GM18498 (cell line): ENCODE measurements at regions not wholly inside any gene's neighbourhood (a gene's known extent, or its start where the extent isn't known, plus 50 kb on each side); places are given as distances from the start of the nearest gene placed in this dataset.

Experiments used
- ATAC-seq: cut with Tn5 transposase; IDR thresholded peaks from one replicate; pipeline ENCODE4 v1.9.1; 2021; ENCODE audit warnings: mild to moderate bottlenecking, moderate library complexity; ENCODE audit not compliant: unreplicated experiment

DNA sequence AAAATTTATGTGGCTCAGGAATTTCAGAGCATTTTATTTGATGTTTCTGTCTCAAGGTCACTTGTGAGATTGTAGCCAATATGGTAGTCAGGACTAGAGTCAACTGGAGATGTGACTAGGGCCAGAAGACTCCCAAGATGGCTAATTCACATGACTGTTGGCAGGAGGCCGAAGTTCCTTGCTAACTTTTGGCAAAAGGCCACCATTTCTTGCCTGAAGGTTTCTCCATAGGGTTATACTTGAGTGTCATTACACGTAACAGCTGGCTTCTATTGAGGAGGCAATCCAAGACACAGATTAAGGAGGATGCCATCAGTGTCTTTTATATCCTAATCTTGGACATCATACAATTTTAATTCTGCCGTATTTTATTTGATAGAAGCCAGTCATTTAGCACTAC, 162.3 kb upstream of the MAOA start:
- no peak for ATAC-seq

DNA sequence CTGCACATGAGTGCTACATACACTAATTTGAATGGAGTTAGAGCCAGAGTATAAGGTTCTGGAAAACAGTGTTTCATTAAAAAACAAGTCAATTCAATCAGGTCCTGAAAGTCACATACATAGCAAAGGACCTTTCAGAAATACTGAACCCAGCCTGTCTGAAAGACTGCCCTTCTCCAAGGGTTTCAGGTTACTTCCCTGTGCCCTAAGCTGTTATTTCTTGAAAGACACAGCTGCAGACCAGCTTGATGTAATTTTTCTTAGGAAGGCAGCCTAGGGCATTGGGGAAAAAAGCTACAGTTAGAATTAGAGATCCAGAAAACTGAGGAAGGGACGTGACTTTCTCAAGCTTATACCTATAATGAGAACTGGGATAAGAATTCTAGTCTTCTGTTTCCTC, 155.9 kb upstream of the MAOA start:
- no peak for ATAC-seq

DNA sequence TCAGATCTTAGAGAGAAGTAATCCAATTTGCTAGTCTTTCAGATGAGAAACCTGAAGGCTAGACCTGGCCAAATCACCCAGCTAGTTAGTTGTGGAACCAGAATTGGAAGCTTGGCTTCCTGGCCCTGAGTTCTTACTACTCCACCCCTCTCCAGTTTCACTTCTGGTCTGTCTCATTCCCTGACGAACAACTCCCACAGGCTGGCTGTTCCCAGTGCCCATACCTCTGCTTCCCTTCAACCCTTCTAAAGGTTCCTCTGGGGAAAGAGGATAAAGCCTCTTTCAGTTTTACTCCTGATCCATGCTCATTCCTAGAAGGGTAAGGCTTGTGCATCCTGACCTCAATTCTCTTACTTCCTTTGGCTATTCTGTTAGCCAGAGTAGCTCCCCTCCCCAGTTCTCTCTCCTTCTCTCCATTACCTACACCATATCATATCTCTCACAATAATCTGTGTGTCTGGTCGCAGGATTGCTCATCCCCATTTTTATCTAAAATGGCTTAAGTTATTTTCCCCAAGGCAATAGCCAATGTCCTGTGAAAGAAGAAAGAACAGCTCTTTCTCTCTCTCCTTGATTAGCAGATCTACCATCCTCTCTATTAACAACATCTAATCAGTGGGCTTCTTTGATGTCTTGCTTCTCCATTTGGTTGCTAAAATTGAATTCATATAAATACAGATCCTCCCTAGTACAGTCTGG, 155.0 kb upstream of the MAOA start:
- ATAC-seq, result no peak

DNA sequence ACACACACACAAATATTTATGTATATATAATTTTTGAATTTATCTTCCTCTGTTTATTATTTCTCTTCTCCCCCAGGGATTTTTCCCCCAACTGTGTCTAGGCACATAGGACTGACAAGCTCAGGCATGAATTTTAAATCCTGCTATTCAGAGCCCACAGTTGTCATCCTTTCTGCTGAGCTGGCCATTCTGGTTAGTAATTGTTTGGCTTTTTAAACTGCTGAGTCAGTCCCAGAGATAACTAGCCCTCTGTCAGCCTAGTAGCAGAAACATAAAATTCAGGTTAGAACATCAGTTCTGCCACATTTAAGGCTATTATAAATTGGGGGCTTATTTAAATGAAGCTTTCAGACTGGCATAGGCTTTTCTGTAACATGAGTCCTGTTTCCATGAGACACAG, 151.7 kb upstream of the MAOA start:
- ATAC-seq, result no peak

DNA sequence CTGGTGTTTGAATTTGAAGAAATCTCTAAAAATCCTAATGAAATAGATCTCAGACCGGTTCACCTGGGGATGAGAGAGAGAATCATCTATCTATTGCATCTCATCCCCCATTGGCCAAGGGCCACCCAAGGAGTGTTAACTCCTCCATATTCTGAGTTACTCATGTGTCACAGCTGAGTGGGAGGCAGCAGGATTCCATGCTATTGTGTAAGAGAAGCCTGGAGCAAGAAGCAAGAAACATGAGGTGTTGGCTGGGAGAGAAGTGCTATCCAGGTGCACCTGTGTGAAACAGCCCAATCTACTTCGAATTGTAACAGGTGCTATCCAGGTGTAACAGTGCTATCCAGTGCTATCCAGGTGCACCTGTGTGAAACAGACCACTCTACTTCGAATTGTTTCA, 150.3 kb upstream of the MAOA start:
- ATAC-seq, result no peak

DNA sequence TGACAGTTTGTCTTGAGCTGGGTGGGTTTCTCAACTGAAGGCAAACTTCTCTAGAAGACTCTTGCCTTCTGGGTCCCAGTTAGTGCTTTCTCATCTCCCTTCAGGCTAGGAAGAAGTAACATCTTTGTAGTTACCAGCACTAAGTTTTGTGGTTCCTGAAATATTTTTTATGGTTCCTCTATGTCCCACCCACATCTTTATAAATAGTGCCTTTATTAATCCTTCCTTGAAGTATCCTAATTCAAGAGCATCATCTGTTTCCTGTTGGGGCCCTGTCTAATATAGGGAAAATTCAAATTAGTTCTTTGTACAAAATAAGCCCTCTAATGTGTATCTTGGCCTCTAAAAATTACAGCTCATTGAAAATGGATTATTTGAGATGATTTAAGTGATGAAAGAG, 147.4 kb upstream of the MAOA start:
- no peak for ATAC-seq

DNA sequence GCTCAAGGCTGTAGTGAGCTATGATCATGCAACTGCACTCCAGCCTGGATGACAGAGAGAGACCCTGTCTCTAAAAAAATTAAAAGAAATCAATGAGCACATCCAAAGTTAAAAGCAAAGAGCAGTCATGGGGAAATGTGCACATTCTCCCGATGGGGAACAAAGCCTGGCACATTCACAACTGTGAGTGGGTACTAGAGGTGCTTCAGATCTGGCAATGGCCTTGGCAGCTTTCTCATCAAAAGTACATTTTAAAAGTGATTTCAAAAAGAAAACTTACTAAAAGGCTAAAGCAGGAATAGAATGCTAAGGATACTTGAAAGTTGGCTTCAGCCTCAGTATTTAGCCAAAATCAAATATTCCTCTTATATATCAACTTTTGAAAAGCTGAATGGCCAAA, 145.9 kb upstream of the MAOA start:
- ATAC-seq, result no peak

DNA sequence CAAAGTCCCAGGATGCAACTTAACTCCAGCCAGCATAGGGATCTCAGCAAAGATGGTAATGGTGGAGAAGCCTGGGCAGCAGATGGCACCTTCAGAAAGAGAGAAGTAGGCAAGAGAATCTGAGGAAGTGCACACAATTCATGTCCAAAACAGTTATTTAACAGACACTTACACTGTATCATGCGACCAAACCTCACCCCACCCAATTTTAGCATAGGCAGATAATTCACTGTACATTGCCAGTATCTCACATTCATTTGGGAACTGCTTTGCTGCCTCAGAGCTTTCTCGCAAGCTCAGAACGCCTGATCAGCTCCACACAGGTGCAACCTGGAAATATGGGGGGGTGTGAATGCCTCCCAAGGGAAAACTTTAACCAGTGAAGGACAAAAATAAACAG, 143.0 kb upstream of the MAOA start:
- ATAC-seq, result no peak

DNA sequence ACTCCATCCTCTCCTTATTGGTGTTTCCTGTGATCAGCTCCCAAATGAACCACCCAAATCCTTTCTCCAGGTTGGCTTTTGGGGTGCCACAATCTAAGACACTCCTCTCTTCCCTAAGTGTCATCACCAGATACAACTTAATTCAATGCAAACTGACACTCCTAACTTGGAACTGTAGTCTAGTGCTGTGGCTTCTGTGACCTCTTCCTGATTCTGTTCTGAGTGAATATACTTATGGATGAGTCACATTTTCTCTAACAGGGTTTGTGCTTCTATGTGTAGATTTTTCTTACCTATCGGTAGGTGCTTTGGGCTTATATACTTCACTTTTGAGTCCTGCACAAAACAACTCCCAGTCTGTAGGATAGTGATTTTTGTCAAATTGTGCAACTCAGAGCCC, 141.3 kb upstream of the MAOA start:
- no peak for ATAC-seq

DNA sequence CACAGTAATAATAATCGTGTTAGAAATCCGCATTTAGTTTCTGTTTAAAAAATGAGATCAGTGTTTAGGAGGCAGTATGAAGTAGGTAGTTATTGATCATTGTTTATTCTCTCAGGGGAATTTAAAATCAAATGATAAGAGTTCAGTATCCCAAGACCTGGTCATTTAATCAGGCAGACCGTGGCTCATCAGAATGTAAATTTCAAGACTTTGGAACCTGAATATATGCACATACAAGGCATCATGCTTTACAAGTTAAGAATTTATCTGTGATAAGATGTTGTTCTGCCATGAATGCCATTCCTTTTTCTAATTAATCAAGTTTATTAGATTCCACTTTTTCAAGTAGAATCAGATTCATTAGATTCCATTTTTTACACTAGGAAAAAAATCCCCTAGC, 133.5 kb upstream of the MAOA start:
- no peak for ATAC-seq

DNA sequence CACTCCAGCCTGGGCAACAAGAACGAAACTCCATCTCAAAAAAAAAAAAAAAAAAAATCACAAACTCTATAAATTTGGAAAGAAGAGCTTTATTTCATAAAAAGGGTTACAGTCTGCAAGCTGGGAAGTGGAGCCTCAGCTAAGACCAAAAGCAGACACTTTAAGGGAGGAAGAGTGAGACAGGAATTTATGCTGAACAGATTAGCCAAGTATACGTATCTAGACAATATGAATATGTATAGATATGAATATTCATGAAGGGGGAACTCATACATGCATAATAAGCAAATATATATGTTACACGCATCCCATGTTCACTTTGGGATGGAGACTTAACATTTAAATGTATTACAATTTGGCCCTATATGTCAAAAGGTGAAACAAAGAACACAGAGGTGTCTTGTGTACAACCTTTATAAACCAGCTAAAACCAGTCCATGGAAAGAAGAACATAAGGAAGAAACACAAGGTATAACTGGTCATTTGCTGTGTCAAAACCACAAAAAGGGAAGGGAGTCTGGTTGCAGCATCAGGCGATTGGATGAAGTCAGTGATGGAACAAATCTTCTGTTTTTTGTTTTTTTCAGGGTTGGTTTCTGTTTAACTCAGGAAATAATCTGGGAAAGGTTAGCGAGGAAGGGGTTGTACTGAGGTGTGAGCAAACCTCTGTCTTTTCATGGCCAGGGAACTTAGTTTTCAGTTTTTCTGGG, 130.0 kb upstream of the MAOA start:
- no peak for ATAC-seq

DNA sequence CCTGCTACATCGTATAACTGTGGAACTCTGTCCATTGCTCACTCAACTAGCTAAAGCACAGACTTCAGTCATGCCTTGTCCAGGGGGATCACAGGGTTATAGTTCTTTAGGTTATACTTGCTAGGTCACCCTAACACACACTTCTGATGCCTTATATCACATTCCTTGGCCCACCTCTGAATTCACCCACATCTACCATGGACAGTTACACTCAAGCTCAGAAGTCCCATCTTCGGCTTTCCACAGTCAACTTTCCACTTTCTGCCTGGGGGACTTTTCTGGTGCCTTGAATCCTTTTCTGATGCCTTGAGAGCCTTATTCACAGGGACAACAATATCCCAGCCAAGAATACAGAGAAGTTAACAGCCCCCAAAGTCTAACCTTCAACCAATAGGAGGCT, 129.2 kb upstream of the MAOA start:
- ATAC-seq, result no peak

DNA sequence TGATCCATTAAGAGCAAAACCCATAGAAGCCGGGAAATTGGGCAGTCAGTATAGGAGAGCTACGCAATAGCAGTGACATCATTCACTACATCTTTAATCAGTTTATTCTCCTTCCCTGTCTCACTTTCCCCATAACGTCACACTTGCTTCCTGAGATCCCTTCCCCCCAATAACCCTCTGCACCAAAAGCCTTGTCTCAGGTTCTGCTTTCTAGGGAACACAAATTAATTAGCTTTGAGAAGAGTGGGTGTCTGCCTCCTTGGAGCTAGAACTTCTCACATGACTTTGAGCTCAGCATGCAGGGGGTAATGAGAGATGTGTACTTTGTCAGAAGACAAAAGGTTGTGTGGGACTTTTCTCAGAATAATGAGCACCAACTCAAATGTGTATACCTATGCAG, 128.3 kb upstream of the MAOA start:
- ATAC-seq, result no peak

DNA sequence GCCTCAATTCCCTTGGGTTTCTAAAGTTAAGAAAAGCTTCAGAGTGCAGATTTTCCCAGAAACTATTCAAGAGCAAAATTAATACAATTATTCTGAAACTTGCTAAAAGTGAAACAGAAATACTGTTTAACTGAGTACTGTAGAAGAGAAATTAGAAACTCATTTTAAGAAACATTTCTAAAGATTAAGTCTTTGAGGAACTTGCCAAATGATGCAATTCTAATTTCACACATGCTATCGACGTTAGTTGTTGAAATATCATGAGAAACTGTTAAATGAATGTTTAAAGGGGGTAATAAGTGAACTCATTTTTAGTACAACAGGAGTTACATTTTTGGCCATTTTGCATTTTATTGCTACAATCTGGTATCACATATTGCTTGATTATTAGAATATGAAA, 125.3 kb upstream of the MAOA start:
- no peak for ATAC-seq

DNA sequence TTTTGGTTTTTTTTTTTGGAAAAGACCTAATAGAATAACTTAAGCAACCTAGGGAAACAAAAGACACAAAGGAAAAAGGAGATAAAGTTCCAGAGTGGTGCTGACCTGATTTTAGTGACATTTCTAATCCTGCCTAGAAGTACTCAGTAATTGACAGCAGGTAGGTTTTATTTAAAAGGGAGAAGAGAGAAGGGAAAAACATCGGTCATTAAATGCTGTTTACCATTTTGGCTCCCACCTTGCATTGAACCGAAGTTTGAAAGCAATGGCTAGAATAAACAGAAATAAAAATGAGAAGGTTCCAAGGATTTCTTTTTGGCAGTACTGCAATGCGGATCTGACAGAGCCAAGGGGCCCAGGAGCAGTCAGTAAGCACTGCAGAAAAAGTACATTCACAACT, 115.8 kb upstream of the MAOA start:
- no peak for ATAC-seq

DNA sequence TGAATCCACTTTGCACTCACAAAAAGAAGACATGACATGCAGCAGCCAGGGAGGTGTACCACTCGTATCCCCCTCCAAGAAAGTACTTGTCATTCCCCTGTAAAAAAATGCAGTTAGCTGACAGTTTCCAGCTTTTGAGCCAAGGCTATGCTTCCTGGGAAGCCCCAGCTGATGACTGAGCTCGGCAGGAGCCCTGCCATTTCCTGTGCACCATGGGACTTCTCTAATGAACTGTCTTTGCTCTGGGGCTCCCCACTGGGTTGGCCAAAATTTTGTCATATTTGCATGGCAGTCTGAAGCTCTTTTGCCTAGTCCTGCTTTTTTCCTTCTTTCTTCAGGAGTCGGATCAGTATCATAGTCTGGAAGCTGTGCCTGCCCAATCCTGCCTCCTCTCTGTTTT, 104.5 kb upstream of the MAOA start:
- no peak for ATAC-seq

DNA sequence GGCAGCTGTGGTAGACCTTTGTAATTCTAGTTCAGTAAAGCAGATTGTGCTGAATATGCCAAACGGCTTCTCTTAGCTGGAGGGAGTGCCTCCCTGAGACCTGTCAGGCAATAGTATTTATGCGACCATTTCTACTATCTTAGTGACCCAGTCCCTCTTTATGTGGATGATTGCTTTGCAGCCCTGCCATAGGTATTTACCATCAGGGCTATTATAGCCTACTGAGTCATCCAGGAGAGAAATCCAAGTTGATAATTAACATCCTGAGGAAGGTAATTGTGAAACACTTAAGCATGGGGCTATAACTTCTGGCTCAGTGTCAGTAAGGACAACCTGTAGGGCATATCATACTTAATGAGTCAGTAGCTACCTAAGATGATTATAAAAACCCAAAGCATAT, 103.9 kb upstream of the MAOA start:
- ATAC-seq, result no peak

DNA sequence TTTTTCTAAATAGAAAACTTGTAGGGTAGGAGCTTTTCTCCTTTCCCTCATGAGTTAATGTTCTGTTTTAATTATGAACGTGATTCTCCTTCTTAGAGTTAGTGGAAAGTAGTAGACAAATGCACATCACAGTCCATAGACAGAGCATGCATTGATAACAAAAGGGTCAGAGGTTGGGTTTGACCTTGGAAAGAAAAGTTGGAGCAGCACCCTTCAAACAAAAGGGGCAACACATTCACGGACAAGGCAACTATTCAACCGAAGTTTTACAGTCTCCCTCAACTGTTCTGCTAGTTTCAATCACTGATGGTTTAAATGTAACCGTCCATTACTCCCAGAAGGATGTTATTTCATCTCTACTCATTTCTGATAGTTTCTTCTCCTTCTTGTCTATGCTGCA, 103.4 kb upstream of the MAOA start:
- no peak for ATAC-seq

DNA sequence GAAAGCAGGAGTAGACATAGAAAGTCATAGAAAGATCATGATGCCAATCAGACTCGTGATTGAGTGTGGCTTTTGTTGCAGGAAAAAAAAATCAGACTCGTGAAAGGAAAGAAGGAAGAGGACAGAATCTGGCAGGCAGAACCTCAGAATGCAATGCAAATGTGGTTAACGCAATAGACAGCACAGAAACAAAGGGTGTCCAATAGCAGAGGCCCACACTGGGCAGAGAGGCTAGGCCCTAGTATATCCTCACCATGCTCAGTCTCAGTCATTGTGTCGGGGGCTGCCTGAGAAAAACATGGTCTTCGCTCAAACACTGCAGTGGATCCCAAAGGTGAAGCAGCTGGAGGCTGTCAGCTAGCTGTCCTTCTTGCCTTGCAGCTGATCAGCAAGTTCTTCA, 102.8 kb upstream of the MAOA start:
- ATAC-seq, result no peak

DNA sequence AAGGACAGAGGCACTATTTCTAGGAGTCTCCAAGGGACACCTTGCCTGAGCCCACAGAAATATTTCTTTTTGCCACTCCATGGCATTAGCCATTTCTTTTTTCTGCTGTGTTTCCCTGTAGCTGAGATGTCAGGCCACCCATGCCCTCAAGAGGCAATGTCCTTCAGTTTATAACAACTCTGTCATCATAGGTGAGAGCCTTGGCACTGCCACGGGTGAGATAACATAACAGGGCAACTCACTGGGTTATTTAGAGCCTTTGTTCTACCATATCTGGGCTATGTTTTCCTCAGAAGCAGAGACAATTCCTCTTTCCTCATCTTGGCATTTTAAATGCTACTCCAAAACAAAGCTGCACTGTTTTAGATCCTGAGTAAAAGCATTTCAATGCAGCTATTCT, 99.9 kb upstream of the MAOA start:
- ATAC-seq, result no peak

DNA sequence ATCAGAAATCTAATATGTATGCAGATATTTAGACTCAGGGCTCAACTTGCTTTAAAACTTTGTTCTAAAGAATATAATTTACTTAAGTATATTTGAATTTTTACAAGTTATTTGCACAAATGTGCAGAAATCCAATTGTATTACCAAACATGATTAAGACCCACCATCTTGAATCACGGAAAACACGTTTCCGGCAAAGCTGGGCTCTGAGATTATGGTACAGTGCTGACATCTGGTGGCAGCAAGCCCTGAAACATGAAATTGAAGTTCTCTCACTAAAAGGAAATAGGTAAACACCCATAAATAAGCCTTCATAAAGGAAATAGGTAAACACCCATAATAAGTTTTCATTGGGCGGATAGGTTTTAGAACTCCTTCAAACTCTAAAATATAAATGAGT, 98.3 kb upstream of the MAOA start:
- no peak for ATAC-seq

DNA sequence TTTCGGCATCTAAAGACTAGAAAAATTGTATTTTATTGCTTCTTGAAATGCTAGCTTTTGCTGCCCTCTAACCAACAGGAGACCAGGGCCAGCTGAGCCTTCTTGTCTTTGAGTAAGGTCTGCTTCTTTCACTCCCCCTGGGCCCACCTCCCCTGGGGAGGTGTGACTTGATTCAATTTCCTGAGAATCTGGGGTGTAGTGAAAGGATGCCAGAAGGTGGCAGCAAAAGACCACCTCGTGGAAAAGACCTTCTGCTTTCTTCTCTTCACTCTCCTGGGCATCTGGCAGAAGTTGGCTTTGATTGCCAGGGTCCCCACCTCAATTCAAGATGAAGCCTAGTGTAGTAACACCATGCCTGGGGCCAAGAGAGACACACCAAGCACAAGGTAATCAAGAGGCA, 96.5 kb upstream of the MAOA start:
- no peak for ATAC-seq
